ENCODE measurements at regions not wholly inside any gene's neighbourhood (a gene's known extent, or its start where the extent isn't known, plus 50 kb on each side); places are given as distances from the start of the nearest gene placed in this dataset.

- no peak for TF ChIP-seq CTCF (IDR thresholded peaks at IDR 0.05)
- TF ChIP-seq EP300 (IDR thresholded peaks at IDR 0.05): no peak
- no peak for TF ChIP-seq POLR2A (IDR thresholded peaks at IDR 0.05)
- no peak for TF ChIP-seq POLR2AphosphoS5 (IDR thresholded peaks at IDR 0.05)
Measured at GRCh38 chr4:126916626-126917140, 716.1 kb upstream of the INTU start.
